LNCaP clone FGC (cell line): ENCODE measurements at regions not wholly inside any gene's neighbourhood (a gene's known extent, or its start where the extent isn't known, plus 50 kb on each side); places are given as distances from the start of the nearest gene placed in this dataset.

ENCODE experiments used
- DNase-seq: peaks from one replicate; pipeline ENCODE4 v3.0.0-alpha.2; 2011; ENCODE audit warnings: low read depth
- H3K4me3 ChIP-seq: 2 replicates; pipeline ENCODE4 v1.5.1; 2011; ENCODE audit warnings: mild to moderate bottlenecking, low read depth, low read length, control low read depth
- TF ChIP-seq, protein P1 (sequence below): IDR thresholded peaks from 2 replicates; pipeline ENCODE4 v1.5.1; 2012; ENCODE audit warnings: mild to moderate bottlenecking; ENCODE audit not compliant: control insufficient read depth, insufficient read depth; ENCODE audit errors: extremely low read depth

DNA sequence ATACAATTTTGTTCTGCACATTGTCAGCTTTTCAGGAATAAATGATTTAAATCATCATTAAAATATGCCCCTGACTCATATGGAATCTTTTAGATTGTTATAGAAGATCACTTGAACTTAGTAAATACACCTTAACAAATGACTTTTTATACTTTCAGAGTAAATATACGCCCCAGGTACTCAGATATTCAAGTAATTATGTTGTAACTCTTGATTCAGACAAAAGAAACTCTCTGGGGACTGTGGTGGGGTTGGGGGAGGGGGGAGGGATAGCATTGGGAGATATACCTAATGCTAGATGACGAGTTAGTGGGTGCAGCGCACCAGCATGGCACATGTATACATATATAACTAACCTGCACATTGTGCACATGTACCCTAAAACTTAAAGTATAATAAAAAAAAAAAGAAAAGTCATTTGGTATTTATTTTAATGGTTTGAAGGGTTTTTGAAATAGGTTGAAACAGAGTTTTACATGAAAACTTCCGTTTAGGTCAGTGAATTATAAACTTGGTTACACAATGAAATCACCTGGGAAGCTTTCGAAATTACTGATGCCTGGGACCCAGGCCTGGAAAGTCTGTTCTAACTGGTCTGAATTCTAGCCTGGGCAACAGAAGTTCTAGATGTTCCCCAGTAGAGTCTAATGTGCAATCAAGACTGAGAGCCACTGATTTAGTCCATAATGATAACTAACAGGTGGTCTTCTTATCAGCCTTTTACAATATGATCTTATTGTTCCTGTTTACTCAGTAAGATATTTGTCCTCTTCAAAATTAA, 320.5 kb upstream of the NR5A2 start:
- TF ChIP-seq, protein P1, sequence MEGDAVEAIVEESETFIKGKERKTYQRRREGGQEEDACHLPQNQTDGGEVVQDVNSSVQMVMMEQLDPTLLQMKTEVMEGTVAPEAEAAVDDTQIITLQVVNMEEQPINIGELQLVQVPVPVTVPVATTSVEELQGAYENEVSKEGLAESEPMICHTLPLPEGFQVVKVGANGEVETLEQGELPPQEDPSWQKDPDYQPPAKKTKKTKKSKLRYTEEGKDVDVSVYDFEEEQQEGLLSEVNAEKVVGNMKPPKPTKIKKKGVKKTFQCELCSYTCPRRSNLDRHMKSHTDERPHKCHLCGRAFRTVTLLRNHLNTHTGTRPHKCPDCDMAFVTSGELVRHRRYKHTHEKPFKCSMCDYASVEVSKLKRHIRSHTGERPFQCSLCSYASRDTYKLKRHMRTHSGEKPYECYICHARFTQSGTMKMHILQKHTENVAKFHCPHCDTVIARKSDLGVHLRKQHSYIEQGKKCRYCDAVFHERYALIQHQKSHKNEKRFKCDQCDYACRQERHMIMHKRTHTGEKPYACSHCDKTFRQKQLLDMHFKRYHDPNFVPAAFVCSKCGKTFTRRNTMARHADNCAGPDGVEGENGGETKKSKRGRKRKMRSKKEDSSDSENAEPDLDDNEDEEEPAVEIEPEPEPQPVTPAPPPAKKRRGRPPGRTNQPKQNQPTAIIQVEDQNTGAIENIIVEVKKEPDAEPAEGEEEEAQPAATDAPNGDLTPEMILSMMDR, result no peak
- no peak for DNase-seq
- H3K4me3 ChIP-seq, result no peak overlapping the region

DNA sequence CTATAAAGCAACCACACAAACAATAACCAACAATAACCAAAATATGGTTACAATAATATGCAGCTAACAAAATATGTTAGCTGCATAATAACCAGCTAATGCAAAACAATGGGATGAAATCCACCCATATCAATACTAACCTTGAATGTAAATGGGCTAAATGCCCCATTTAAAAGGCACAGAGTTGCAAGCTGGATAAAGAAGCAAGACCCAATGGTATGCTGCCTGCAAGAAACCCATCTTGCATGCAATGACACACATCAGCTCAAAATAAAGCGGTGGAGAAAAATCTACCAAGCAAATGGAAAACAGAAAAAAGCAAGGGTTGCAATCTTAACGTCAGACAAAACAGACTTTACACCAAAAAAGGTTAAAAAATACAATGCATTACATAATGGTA, 316.5 kb upstream of the NR5A2 start:
- H3K4me3 ChIP-seq, result no peak overlapping the region
- TF ChIP-seq, protein P1, result no peak
- DNase-seq, result no peak

DNA sequence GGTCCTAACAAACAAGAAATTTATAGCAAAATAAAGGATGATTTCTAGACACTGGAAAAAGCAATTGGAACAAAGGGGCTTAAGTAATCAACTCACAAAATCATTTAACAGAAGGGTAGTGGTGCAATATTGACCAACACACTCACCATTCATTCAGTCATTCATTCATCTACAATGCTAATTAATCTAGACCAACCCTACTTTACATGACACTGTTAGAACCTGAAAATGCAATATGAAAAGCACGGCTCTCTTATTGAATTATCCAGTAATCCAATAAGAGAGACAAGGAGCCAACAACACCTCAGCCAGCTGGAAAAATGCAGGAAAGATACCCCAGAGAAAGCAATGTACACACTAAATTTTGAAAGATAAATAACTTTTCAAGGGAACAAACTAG, 310.8 kb upstream of the NR5A2 start:
- DNase-seq, result no peak
- no peak overlapping the region for H3K4me3 ChIP-seq
- TF ChIP-seq, protein P1, result no peak

DNA sequence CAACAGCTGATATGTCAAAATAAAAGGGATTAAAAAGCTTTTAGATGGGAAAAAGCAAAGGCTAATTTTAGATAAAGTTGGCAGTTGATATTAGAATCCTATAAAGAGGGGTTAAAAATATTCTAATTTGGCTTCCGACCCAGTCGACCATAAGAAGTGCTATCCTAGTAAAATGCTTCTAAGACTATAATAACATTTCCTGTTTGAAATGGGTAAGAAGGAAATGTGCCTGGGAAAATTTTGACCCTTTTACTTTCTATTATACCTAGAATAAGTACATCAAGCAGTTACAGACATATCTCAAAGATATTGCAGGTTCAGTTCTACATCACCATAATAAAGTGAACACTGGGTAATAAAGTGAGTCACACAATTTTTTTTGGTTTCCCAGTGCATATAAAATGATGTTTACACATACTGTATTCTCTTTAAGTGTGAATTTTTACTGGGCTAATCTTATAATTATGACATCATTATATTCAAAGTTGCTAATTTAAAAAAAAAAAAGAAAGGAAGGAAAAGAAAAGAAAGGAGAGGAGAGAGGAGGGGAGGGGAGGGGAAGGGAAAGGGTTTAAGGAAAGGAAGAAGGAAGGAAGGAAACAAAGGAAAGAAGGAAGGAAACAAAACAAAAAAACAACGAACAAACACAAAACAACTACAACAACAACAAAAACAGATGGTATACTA, 308.2 kb upstream of the NR5A2 start:
- TF ChIP-seq, protein P1, result no peak
- DNase-seq, result no peak
- H3K4me3 ChIP-seq, result no peak overlapping the region

DNA sequence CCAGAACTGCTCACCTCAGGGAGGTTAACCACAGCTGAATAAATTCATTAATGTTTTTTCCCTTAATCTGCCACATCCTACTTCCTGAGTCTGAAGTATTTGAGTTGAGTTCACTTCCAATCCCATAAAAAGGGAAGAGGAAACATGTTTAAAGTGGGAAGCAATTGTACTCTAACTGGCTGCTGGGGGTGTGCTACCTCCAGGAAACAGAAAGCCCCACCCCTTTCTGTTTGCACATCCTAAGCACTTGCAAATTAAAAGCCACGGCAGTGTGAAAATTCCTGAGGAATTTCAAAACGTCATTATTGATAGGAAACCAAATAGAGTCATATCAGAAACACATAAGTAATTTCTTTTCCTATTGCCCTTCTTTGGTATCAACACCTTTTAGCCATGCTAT, 307.0 kb upstream of the NR5A2 start:
- TF ChIP-seq, protein P1, result no peak
- no peak overlapping the region for H3K4me3 ChIP-seq
- DNase-seq, result no peak

DNA sequence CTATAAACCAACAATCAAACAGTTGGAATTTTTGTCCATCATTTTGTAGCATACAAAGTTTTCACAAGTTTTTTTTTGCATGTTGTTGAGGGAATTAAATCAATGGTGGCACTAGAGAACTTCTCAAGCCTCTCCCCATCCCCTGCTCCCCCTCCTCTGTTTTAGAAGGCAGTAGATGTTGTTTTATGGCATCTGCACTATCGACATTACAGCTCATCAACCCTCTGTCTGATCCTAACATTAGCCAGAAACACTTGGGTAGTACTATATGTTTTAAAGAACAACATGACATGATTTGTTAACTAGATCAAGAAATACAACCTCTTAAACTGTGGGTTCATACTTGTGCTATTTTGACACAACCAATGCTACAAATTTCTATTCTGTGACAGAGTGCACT, 306.5 kb upstream of the NR5A2 start:
- DNase-seq, result no peak
- H3K4me3 ChIP-seq, result no peak overlapping the region
- TF ChIP-seq, protein P1, result no peak
